ENCODE measurements at regions not wholly inside any gene's neighbourhood (a gene's known extent, or its start where the extent isn't known, plus 50 kb on each side); places are given as distances from the start of the nearest gene placed in this dataset.
"Not testable (repeated sequence)": the region's sequence is repeated elsewhere in the genome, so short reads cannot be mapped to it uniquely, and the experiment has no call there.

DNA sequence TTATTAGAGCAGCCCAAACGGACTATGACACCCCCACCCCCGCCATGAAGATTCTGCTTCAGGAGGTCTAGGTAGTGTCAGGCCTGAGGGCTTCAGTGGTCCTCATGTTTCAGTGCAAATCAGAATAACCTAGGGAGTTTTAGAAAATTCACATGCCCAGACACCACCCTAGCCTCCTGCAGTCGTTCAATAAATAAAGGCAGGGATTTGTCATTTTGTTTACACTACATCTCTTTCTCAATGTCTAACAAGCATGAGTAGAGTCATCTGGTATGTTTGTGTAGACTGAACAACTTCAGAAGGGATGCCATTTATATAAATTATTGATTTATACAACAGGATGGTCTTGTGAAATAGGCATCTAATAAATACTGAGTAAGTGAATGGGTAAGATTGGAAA, 112.1 kb upstream of the SERPINE2 start:
- TF ChIP-seq, protein P1, sequence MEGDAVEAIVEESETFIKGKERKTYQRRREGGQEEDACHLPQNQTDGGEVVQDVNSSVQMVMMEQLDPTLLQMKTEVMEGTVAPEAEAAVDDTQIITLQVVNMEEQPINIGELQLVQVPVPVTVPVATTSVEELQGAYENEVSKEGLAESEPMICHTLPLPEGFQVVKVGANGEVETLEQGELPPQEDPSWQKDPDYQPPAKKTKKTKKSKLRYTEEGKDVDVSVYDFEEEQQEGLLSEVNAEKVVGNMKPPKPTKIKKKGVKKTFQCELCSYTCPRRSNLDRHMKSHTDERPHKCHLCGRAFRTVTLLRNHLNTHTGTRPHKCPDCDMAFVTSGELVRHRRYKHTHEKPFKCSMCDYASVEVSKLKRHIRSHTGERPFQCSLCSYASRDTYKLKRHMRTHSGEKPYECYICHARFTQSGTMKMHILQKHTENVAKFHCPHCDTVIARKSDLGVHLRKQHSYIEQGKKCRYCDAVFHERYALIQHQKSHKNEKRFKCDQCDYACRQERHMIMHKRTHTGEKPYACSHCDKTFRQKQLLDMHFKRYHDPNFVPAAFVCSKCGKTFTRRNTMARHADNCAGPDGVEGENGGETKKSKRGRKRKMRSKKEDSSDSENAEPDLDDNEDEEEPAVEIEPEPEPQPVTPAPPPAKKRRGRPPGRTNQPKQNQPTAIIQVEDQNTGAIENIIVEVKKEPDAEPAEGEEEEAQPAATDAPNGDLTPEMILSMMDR (IDR thresholded peaks at IDR 0.05; ENCODE audit: insufficient read depth, low read depth, low read length, missing control alignments) = no peak
- H3K4me3 ChIP-seq (ENCODE audit: low read length) = no peak overlapping the region
- peak; percentile 77 for DNase-seq (ENCODE audit: low read depth)

DNA sequence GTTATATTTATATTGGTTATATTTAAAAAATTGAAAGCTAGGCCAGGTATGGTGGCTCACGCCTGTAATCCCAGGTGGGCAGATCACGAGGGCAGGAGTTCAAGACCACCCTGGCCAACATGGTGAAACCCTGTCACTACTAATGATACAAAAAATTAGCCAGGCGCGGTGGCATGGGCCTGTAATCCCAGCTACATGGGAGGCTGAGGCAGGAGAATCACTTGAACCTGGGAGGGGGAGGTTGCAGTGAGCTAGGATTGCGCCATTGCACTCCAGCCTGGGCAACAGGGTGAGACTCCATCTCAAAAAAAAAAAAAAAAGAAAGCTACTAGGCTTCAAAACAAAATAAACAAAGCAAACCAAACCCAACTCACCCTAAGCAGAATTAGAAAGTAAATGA, 109.0 kb upstream of the SERPINE2 start:
- H3K4me3 ChIP-seq (ENCODE audit: low read length); DNase-seq (ENCODE audit: low read depth): not testable (repeated sequence)

DNA sequence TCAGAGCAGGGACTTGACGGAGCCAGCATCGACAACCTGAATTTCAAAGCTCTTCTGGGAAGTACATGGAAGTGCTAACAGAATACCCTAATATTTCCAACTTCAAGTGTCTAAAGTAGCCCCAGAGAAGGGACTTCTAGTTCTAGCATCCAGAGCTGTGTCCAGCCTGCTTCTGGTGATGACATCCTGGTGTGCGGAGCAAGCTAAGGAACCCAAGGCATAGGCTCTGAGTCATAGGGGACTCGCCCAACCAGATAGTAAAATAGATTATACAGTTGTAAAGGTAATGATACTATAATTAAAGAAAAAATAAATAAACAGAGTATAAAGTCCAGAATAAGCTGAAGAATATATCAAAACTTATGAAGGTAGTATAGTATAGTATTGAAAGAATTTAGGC, 108.1 kb upstream of the SERPINE2 start:
- no peak overlapping the region for H3K4me3 ChIP-seq (ENCODE audit: low read length)
- peak; percentile 81 for DNase-seq (ENCODE audit: low read depth)
- TF ChIP-seq, protein P1 (IDR thresholded peaks at IDR 0.05; ENCODE audit: insufficient read depth, low read depth, low read length, missing control alignments) = no peak

DNA sequence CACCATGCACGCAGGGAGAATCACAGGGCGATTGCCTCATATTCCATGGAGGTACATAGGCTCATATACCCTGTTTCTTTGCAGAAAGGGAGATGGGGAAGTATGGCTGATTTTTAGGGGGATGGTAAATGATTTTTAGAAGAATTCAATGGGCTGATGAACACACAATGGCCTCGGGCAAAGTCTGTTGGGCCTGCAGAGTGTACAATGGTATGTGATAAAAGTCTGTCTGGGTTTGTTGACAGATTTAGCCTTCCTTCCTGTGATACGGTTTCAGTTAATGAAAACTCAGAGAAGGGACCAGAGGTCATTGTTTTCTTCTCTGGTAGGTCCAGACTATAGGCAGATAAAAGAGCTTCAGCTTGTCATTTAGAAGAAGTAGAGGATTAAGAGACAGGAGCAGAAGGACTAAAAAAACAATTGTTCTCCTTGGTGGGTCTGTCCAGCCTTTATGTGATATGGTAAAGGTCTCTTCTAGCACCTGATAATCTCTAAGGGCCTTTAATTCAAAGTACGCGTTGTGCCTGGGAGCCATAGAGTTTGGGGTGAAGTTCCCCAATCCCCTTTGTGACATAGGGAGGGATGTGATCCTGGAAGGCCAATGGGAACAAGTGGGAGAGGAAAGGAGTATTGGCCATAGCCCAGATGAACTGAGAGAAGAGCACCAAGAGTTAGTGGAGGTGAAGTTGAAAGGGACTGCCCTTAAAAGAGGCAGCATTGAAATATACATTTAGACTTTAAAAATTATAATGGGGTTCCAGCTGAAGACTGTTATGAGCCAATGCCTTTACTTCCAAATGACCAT, 107.5 kb upstream of the SERPINE2 start:
- peak; percentile 17 for DNase-seq (ENCODE audit: low read depth)

DNA sequence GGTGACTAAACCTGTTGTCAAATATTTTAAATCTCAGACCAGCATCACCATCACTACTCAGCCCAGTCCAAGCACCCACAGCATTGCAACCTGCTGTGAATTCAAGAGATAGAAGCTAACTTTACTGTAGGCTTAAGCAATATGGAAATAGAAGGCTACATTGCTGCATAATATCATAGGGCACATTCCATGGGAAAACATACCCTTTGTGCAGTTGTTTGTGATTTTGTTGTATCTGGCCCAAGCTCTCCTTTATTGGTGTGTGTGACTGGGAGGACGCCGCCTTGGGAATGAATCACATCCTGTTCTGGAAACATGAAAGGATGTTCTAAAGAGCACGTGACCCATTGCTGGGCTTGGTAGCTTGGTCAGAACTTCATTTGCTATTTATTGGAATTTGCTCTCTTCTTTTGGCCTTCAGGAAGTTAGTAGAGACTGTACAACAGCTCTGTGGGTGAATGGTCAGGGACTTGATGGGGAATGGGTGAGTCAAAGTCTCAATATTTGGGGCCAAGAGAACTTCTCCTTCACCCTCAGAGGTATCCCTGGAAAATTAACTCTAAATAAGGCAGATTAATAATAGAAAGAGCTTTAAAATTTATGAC, 106.8 kb upstream of the SERPINE2 start:
- TF ChIP-seq, protein P1 (IDR thresholded peaks at IDR 0.05; ENCODE audit: insufficient read depth, low read depth, low read length, missing control alignments) = no peak
- H3K4me3 ChIP-seq (ENCODE audit: low read length) = no peak overlapping the region
- peak; percentile 83 for DNase-seq (ENCODE audit: low read depth)

More for the DNA sequence above, 107.5 kb upstream of the SERPINE2 start:
- H3K4me3 ChIP-seq (ENCODE audit: low read length) = no peak overlapping the region
- TF ChIP-seq, protein P1 (IDR thresholded peaks at IDR 0.05; ENCODE audit: insufficient read depth, low read depth, low read length, missing control alignments) = no peak

DNA sequence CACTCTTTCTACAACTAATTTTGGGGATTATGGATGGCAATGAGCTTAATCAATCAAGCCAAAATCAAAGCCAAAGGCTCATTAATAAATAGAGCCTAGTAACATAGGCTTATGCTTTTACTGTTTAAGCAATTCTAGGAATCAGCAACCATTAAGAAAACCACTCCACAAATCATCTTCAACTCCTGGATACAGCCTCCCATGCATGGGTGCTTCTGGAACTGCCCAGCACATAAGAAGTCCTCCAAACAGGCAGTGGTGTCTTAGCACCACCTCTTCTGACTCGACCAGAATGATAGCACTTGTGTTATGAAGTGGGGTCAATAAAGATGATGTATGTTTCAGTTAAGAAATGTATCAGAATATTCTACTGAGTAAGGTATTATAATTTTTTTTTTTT, 104.4 kb upstream of the SERPINE2 start:
- DNase-seq (ENCODE audit: low read depth) = no peak
- TF ChIP-seq, protein P1 (IDR thresholded peaks at IDR 0.05; ENCODE audit: insufficient read depth, low read depth, low read length, missing control alignments) = no peak
- H3K4me3 ChIP-seq (ENCODE audit: low read length) = no peak overlapping the region

DNA sequence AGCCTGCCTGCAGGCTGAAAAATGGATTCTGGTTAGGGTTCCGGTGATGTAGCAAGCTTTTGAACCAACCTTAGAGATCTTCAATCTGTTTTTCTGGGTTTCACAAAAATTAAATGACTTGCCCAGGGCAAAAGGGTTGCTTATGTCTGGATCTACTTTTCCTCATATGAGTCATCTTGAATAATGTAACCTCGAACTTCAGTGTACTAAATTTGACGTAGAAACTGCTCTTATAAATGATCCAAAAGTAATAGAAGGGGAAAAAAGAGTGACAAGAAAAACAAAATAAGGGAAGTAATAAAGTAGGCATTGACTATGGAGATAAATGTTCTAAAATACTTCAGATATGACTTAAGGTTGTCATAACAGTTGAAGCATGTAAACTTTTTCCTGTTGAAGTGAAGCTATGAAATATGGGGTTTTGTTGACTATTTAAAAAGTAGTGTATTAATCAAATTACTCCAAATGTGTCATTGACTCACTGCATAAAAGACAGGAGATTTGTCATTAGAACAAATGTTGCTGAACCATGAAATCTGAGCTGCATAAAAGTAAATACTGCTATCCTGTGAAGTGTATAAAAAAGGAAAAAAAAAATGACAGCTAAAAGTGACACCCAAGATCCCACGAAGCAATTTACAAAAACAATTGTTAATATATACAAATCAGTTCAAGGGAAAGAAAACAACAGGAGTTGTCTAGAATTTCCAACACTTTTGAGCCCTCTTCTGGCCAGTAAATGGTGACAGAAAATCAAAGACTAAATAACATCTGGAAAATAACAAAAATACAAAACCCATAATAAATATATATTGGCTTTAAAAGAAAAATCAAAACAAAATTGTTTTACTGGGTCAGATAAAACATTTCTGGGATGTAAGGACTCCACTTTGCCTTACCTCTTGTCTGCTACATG, 103.6 kb upstream of the SERPINE2 start:
- DNase-seq (ENCODE audit: low read depth) = peak; percentile 56
- TF ChIP-seq, protein P1 (IDR thresholded peaks at IDR 0.05; ENCODE audit: insufficient read depth, low read depth, low read length, missing control alignments) = no peak
- no peak overlapping the region for H3K4me3 ChIP-seq (ENCODE audit: low read length)
